ENCODE measurements at regions not wholly inside any gene's neighbourhood (a gene's known extent, or its start where the extent isn't known, plus 50 kb on each side); places are given as distances from the start of the nearest gene placed in this dataset.

GRCh38 chrX:140916872-140917271, 85.5 kb upstream of the SPANXB1 start:
- TF ChIP-seq BRCA1 (IDR thresholded peaks at IDR 0.05; ENCODE audit: low read depth, low read length), result no peak
- TF ChIP-seq ZNF274 (IDR thresholded peaks at IDR 0.05; ENCODE audit: borderline replicate concordance, extremely low read depth, low read length), result no peak
- no peak for TF ChIP-seq TEAD4 (IDR thresholded peaks at IDR 0.05; ENCODE audit: low read depth, low read length)
- TF ChIP-seq CEBPB (IDR thresholded peaks at IDR 0.05; ENCODE audit: low read depth, low read length), result no peak
- TF ChIP-seq CTCF (IDR thresholded peaks at IDR 0.05; ENCODE audit: control extremely low read depth in 1 of 3, insufficient read depth in 1 of 3, low read depth in 1 of 3, low read length in 3 of 3), result no peak
- no peak for TF ChIP-seq SP1 (IDR thresholded peaks at IDR 0.05; ENCODE audit: low read depth, low read length)

Measured in H1 (cell line).